NCI-H748 (cell line): ENCODE measurements at regions not wholly inside any gene's neighbourhood (a gene's known extent, or its start where the extent isn't known, plus 50 kb on each side); places are given as distances from the start of the nearest gene placed in this dataset.

ENCODE experiments used
- DNase-seq: peaks from one replicate; lab custom pipeline; 2025; ENCODE audit not compliant: unreplicated experiment; lab: John Stamatoyannopoulos, UW

GRCh38 chr12:113684908-113685782, 213.5 kb upstream of the LHX5 start:
- DNase-seq = no peak

GRCh38 chr12:113684053-113684907, 212.6 kb upstream of the LHX5 start:
- peak; percentile 89 for DNase-seq

- DNase-seq = peak; percentile 85
Observed at GRCh38 chr12:113683574-113683973, 211.9 kb upstream of the LHX5 start.

- DNase-seq = no peak
Observed at GRCh38 chr12:113680868-113681267, 209.2 kb upstream of the LHX5 start.

- no peak for DNase-seq
Observed at GRCh38 chr12:113678223-113679119, 206.8 kb upstream of the LHX5 start.

- DNase-seq = no peak
Observed at GRCh38 chr12:113676547-113676946, 204.9 kb upstream of the LHX5 start.

GRCh38 chr12:113676117-113676516, 204.4 kb upstream of the LHX5 start:
- DNase-seq = no peak

GRCh38 chr12:113674996-113675395, 203.3 kb upstream of the LHX5 start:
- DNase-seq = no peak

- DNase-seq = no peak
Observed at GRCh38 chr12:113674302-113674701, 202.6 kb upstream of the LHX5 start.

GRCh38 chr12:113673458-113674238, 202.0 kb upstream of the LHX5 start:
- no peak for DNase-seq

GRCh38 chr12:113670742-113671141, 199.1 kb upstream of the LHX5 start:
- no peak for DNase-seq

GRCh38 chr12:113667676-113668356, 196.1 kb upstream of the LHX5 start:
- no peak for DNase-seq

GRCh38 chr12:113667095-113667494, 195.4 kb upstream of the LHX5 start:
- no peak for DNase-seq

GRCh38 chr12:113666223-113666622, 194.6 kb upstream of the LHX5 start:
- DNase-seq = no peak

GRCh38 chr12:113665457-113665856, 193.8 kb upstream of the LHX5 start:
- DNase-seq = no peak

GRCh38 chr12:113664224-113664681, 192.6 kb upstream of the LHX5 start:
- DNase-seq = no peak

- no peak for DNase-seq
Observed at GRCh38 chr12:113663396-113663795, 191.7 kb upstream of the LHX5 start.

- no peak for DNase-seq
Observed at GRCh38 chr12:113660936-113661335, 189.3 kb upstream of the LHX5 start.

GRCh38 chr12:113659416-113659815, 187.7 kb upstream of the LHX5 start:
- no peak for DNase-seq

GRCh38 chr12:113659015-113659414, 187.3 kb upstream of the LHX5 start:
- no peak for DNase-seq
